PC-3 (cell line): ENCODE measurements at regions not wholly inside any gene's neighbourhood (a gene's known extent, or its start where the extent isn't known, plus 50 kb on each side); places are given as distances from the start of the nearest gene placed in this dataset.

ENCODE experiments used
- ATAC-seq: fragments of 200-7000 bp; cut with Tn5 transposase; 2 replicates; pipeline ENCODE4 v1.9.1; 2020; ENCODE audit warnings: mild to moderate bottlenecking, moderate library complexity
- BruUV-seq: library from RNA; stranded (reverse); fragments of 400-500 nt; replicated peaks from 2 replicates; lab custom pipeline; 2021; lab: Mats Ljungman, UMichigan
- CTCF ChIA-PET: fragments of 300-600 bp; sonication (Branson Sonifier 250); formaldehyde crosslinking; loops from one replicate; lab custom pipeline; 2022; ENCODE audit warnings: antibody characterized with exemption; lab: Charles Lee
- POLR2A ChIA-PET: fragments of 300-600 bp; sonication (Branson Sonifier 250); formaldehyde crosslinking; loops from one replicate; lab custom pipeline; 2022; ENCODE audit warnings: antibody characterized with exemption; ENCODE audit not compliant: unreplicated experiment; lab: Charles Lee
- DNase-seq: peaks from one replicate; pipeline ENCODE4 v3.0.0-alpha.2; 2015
- H2AFZ ChIP-seq: fragments of 300-600 bp; sonication (generic); 2 replicates; pipeline ENCODE4 v1.6.0; 2016; ENCODE audit warnings: antibody characterized with exemption, low read length
- H3F3A ChIP-seq: fragments of 300-600 bp; sonication (generic); one replicate; pipeline ENCODE4 v1.6.0; 2017; ENCODE audit warnings: antibody characterized with exemption, low read length, control low read depth, mild to moderate bottlenecking; ENCODE audit not compliant: unreplicated experiment
- H3K27ac ChIP-seq: fragments of 300-600 bp; sonication (generic); 2 replicates; pipeline ENCODE4 v1.5.1; 2016; ENCODE audit warnings: mild to moderate bottlenecking, low read length
- H3K27me3 ChIP-seq: fragments of 300-600 bp; sonication (generic); 2 replicates; pipeline ENCODE4 v1.6.1; 2016; ENCODE audit warnings: low read length, mixed read lengths
- H3K36me3 ChIP-seq: fragments of 300-600 bp; sonication (generic); 2 replicates; pipeline ENCODE4 v1.6.1; 2016; ENCODE audit warnings: low read depth, mixed run types, low read length, mixed read lengths
- H3K4me1 ChIP-seq: fragments of 300-600 bp; sonication (generic); 2 replicates; pipeline ENCODE4 v1.5.1; 2016; ENCODE audit warnings: low read length; ENCODE audit not compliant: insufficient read depth
- H3K4me2 ChIP-seq: fragments of 300-600 bp; sonication (generic); 2 replicates; pipeline ENCODE4 v1.6.0; 2016; ENCODE audit warnings: low read length
- H3K4me3 ChIP-seq: fragments of 300-600 bp; sonication (generic); 2 replicates; pipeline ENCODE4 v1.5.1; 2016; ENCODE audit warnings: mild to moderate bottlenecking, low read length, mixed read lengths
- H3K79me2 ChIP-seq: fragments of 300-600 bp; sonication (generic); 2 replicates; pipeline ENCODE4 v1.6.1; 2017; ENCODE audit warnings: low read length, mixed read lengths
- H3K9ac ChIP-seq: fragments of 300-600 bp; sonication (generic); 2 replicates; pipeline ENCODE4 v1.6.0; 2016; ENCODE audit warnings: mild to moderate bottlenecking, low read length
- H3K9me2 ChIP-seq: fragments of 300-600 bp; sonication (generic); replicated peaks from 2 replicates; pipeline ENCODE4 v1.6.1; 2016; ENCODE audit warnings: mixed run types, low read length, mixed read lengths
- H3K9me3 ChIP-seq: fragments of 300-600 bp; sonication (generic); 2 replicates; pipeline ENCODE4 v1.6.1; 2016; ENCODE audit warnings: low read length, mixed read lengths
- H4K20me1 ChIP-seq: fragments of 300-600 bp; sonication (generic); 2 replicates; pipeline ENCODE4 v1.6.1; 2016; ENCODE audit warnings: low read length, mixed read lengths
- EZH2 ChIP-seq: fragments of 300-600 bp; sonication (generic); IDR thresholded peaks from one replicate; pipeline ENCODE4 v1.6.1; 2017; ENCODE audit warnings: antibody characterized with exemption, mild to moderate bottlenecking, low read length; ENCODE audit not compliant: unreplicated experiment
- EZH2phosphoT487 ChIP-seq: fragments of 300-600 bp; sonication (generic); IDR thresholded peaks from 2 replicates; pipeline ENCODE4 v1.6.1; 2018; ENCODE audit warnings: mild to moderate bottlenecking, antibody characterized with exemption, low read length, borderline replicate concordance
- intact Hi-C: fragments of 100-400 bp; cut with micrococcal nuclease; formaldehyde crosslinking; loops from 2 replicates; pipeline ENCODE4 v1.9.0; 2023
- TF ChIP-seq, protein P1 (sequence below): fragments of 300-600 bp; sonication (generic); conservative IDR thresholded peaks from 2 replicates; pipeline ENCODE4 v1.5.1; 2017; ENCODE audit warnings: antibody characterized with exemption, low read depth, mild to moderate bottlenecking, low read length

DNA sequence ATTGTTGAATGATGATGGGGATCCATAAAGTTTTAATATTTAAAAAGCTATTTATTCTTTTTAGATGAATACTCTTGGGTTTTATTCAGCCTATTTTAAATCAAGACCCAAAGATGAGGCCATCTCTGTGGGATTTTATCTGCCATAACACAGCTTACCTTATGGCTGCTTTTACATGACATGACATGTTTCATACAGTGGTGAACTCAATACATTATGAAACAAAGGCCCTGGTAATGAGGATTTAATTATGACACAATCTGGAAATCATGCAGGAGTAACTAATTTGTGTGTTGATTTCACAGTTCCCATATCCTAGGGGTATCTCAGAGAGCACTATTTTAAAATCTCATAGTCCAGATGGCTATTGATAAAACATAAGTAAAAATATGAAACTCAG is 661.8 kb upstream of the FZD8 start:
- Histone ChIP-seq H3K4me2 (no peak overlapping the region), H4K20me1 (no peaks in the 10 kb centered on the region), H3K9ac (no peak overlapping the region), H3F3A (no peaks in the 10 kb centered on the region), H3K9me3 (no peaks in the 10 kb centered on the region), H3K36me3 (no peaks in the 10 kb centered on the region), H2AFZ (no peak overlapping the region), H3K27me3 (no peaks in the 10 kb centered on the region), H3K4me1 (no peaks in the 10 kb centered on the region), H3K9me2 (peaks cover 7% of the 10 kb centered on the region; the same call in 1 of the 2 replicates), H3K79me2 (no peaks in the 10 kb centered on the region), H3K27ac (no peak overlapping the region), H3K4me3 (no peak overlapping the region)
- CTCF ChIA-PET, result no interaction called here
- no peak for TF ChIP-seq EZH2phosphoT487
- TF ChIP-seq, protein P1, sequence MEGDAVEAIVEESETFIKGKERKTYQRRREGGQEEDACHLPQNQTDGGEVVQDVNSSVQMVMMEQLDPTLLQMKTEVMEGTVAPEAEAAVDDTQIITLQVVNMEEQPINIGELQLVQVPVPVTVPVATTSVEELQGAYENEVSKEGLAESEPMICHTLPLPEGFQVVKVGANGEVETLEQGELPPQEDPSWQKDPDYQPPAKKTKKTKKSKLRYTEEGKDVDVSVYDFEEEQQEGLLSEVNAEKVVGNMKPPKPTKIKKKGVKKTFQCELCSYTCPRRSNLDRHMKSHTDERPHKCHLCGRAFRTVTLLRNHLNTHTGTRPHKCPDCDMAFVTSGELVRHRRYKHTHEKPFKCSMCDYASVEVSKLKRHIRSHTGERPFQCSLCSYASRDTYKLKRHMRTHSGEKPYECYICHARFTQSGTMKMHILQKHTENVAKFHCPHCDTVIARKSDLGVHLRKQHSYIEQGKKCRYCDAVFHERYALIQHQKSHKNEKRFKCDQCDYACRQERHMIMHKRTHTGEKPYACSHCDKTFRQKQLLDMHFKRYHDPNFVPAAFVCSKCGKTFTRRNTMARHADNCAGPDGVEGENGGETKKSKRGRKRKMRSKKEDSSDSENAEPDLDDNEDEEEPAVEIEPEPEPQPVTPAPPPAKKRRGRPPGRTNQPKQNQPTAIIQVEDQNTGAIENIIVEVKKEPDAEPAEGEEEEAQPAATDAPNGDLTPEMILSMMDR, result no peak
- TF ChIP-seq EZH2, result no peak
- DNase-seq (no peak), ATAC-seq (no peak)
- intact Hi-C loops, result no loop called here
- BruUV-seq, result no TSS peak
- POLR2A ChIA-PET, result no interaction called here

DNA sequence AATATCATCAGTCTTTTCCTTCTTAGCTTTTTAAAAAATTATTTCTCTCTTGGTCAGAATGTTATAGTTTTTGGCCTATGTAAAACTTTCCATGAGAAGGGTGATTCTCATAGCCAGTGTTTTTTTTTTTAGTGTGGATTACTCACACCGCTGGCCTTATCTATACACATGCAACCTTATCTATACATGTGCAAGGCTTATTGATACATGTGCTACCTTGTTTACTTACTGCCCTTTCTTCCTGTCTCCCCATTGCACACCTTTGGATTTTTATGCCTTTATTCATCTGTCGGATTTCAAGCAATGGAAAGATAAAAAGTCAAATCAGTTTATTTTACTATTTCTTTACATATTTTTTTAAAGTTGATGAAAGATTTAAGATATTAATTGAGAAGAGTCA is 660.0 kb upstream of the FZD8 start:
- H3K9ac ChIP-seq, result no peak overlapping the region
- H4K20me1 ChIP-seq, result no peaks in the 10 kb centered on the region
- no peak overlapping the region for H3K4me2 ChIP-seq
- no TSS peak for BruUV-seq
- ATAC-seq, result no peak
- no peak for DNase-seq
- no peak overlapping the region for H3K27ac ChIP-seq
- no peaks in the 10 kb centered on the region for H3K4me1 ChIP-seq
- POLR2A ChIA-PET, result no interaction called here
- no peak overlapping the region for H3K4me3 ChIP-seq
- peaks cover 11% of the 10 kb centered on the region; the same call in 1 of the 2 replicates for H3K9me2 ChIP-seq
- H3K27me3 ChIP-seq, result no peaks in the 10 kb centered on the region
- no peaks in the 10 kb centered on the region for H3F3A ChIP-seq
- H3K9me3 ChIP-seq, result no peaks in the 10 kb centered on the region
- H3K79me2 ChIP-seq, result no peaks in the 10 kb centered on the region
- no peak overlapping the region for H2AFZ ChIP-seq
- TF ChIP-seq EZH2phosphoT487, result no peak
- TF ChIP-seq, protein P1, result no peak
- no peak for TF ChIP-seq EZH2
- intact Hi-C loops, result no loop called here
- H3K36me3 ChIP-seq, result no peaks in the 10 kb centered on the region
- CTCF ChIA-PET, result no interaction called here

DNA sequence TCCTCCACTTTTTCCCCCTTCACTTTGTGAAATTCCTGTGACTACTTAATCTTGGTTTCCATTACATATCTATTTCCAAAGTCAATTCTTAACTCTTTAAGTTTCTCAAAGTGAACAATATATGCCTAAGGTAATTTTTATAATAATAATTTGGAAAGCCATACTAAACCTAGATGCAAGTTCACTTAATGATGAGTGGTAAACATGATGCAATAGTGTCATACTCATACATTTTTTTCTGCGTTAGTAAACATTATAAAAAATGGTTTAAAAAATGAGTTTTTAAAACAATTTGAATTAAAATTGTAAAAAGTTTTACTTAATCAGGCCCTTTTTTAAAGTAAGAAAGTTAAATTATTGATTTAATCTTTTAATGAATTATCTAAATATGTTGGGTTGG is 659.4 kb upstream of the FZD8 start:
- no peaks in the 10 kb centered on the region for H4K20me1 ChIP-seq
- intact Hi-C loops, result no loop called here
- no peak overlapping the region for H3K4me3 ChIP-seq
- no peak overlapping the region for H3K4me2 ChIP-seq
- no TSS peak for BruUV-seq
- no peak for TF ChIP-seq EZH2phosphoT487
- TF ChIP-seq, protein P1, result no peak
- TF ChIP-seq EZH2, result no peak
- H3K4me1 ChIP-seq, result no peaks in the 10 kb centered on the region
- DNase-seq (no peak), ATAC-seq (no peak)
- no peaks in the 10 kb centered on the region for H3K36me3 ChIP-seq
- POLR2A ChIA-PET, result no interaction called here
- no peaks in the 10 kb centered on the region for H3K27me3 ChIP-seq
- no peak overlapping the region for H3K9ac ChIP-seq
- no peak overlapping the region for H3K27ac ChIP-seq
- no peaks in the 10 kb centered on the region for H3K79me2 ChIP-seq
- H3K9me3 ChIP-seq, result no peaks in the 10 kb centered on the region
- H3F3A ChIP-seq, result no peaks in the 10 kb centered on the region
- CTCF ChIA-PET, result no interaction called here
- peaks cover 11% of the 10 kb centered on the region; the same call in 1 of the 2 replicates for H3K9me2 ChIP-seq
- H2AFZ ChIP-seq, result no peak overlapping the region
